ENCODE measurements at regions not wholly inside any gene's neighbourhood (a gene's known extent, or its start where the extent isn't known, plus 50 kb on each side); places are given as distances from the start of the nearest gene placed in this dataset.

GRCh38 chr2:184394642-184395041 lies 203.7 kb upstream of the ZNF804A start:
- dilution Hi-C loops (cut with MboI; ENCODE audit: extremely low pct_ligation_motif_present, low sequenced_read_pairs), result no loop called here
- H3K9me3 ChIP-seq (replicated peaks; ENCODE audit: control insufficient read depth, insufficient read depth, low read length), result no peaks in the 10 kb centered on the region
- no peak for DNase-seq (ENCODE audit: low read depth, low spot score)
- ChIA-PET CTCF (no interaction called here), POLR2A (no interaction called here)
- no TSS peak for BruUV-seq (replicated peaks)
- no peaks in the 10 kb centered on the region for H3K36me3 ChIP-seq (ENCODE audit: control insufficient read depth in 2 of 2, extremely low read depth in 1 of 2, insufficient read depth in 2 of 2, low read length in 2 of 2)
- H3K9me1 ChIP-seq (replicated peaks; ENCODE audit: control insufficient read depth, extremely low read depth, insufficient read depth, low read length), result no peaks in the 10 kb centered on the region
- no peaks in the 10 kb centered on the region for H3K79me2 ChIP-seq (ENCODE audit: control insufficient read depth, insufficient read depth, low read length)
- no peaks in the 10 kb centered on the region for H3K27me3 ChIP-seq (ENCODE audit: control insufficient read depth in 2 of 2, insufficient read depth in 2 of 2, low read length in 2 of 2)
- TF ChIP-seq POLR2AphosphoS5 (IDR thresholded peaks at IDR 0.05; ENCODE audit: insufficient read depth, low read depth, low read length) (no peak), GATA2 (IDR thresholded peaks at IDR 0.05; ENCODE audit: insufficient read depth, insufficient read length, low read depth, low read length) (no peak), MYC (IDR thresholded peaks at IDR 0.05; ENCODE audit: low read depth, low read length) (no peak), FOS (IDR thresholded peaks at IDR 0.05; ENCODE audit: borderline replicate concordance, insufficient read depth, low read length) (no peak), CTCF (IDR thresholded peaks at IDR 0.05; ENCODE audit: extremely low read depth in 1 of 2, insufficient read depth in 1 of 2, low read depth in 1 of 2, low read length in 2 of 2) (no peak), EZH2 (IDR thresholded peaks at IDR 0.05; ENCODE audit: borderline replicate concordance, low read depth, low read length, severe bottlenecking) (no peak), JUN (IDR thresholded peaks at IDR 0.05; ENCODE audit: borderline replicate concordance, insufficient read depth, insufficient read length, low read depth) (no peak), MAX (IDR thresholded peaks at IDR 0.05; ENCODE audit: insufficient read depth, insufficient read length) (no peak), POLR2A (IDR thresholded peaks at IDR 0.05; ENCODE audit: low read depth, low read length) (no peak)
- no peak overlapping the region for H3K4me3 ChIP-seq (replicated peaks in 1 of 3; ENCODE audit: insufficient read depth in 1 of 3, low read depth in 1 of 3, low read length in 3 of 3)
- H3K4me1 ChIP-seq (ENCODE audit: control insufficient read depth, extremely low read depth, insufficient read depth, low read length), result no peaks in the 10 kb centered on the region
- H2AFZ ChIP-seq (ENCODE audit: low read depth, low read length), result no peak overlapping the region
- no peak for FAIRE-seq
- no peaks in the 10 kb centered on the region for H4K20me1 ChIP-seq (replicated peaks; ENCODE audit: control insufficient read depth, extremely low read depth, insufficient read depth, low read length)
- intact Hi-C loops (cut with micrococcal nuclease), result no loop called here
- H3K4me2 ChIP-seq (ENCODE audit: insufficient read depth, low read length), result no peak overlapping the region
- H3K27ac ChIP-seq (ENCODE audit: insufficient read depth, low read depth, low read length), result no peak overlapping the region
- H3K9ac ChIP-seq (replicated peaks; ENCODE audit: extremely low read depth, insufficient read depth, low read length), result no peak overlapping the region

Measured in endothelial cell of umbilical vein (primary cell).